Ascending aorta (tissue), 2 donors: ENCODE measurements at regions not wholly inside any gene's neighbourhood (a gene's known extent, or its start where the extent isn't known, plus 50 kb on each side); places are given as distances from the start of the nearest gene placed in this dataset.

Source experiments
- DNase-seq, 2 donors: peaks; one replicate each; pipeline ENCODE4 v3.0.0-alpha.2; 2019; ENCODE audit warnings: low spot score in 2 of 2
- H3K27ac ChIP-seq, 2 donors: fragments of 200-600 bp; sonication (generic); one replicate each; pipeline ENCODE4 v1.5.1; 2016 to 2017; ENCODE audit warnings: mild to moderate bottlenecking in 1 of 2
- H3K27me3 ChIP-seq: fragments of 200-600 bp; sonication (generic); one replicate; pipeline ENCODE4 v1.5.1; 2017
- H3K36me3 ChIP-seq, 2 donors: fragments of 200-600 bp; sonication (generic); one replicate each; pipeline ENCODE4 v1.5.1; 2016
- H3K4me1 ChIP-seq, 2 donors: fragments of 200-600 bp; sonication (generic); one replicate each; pipeline ENCODE4 v1.5.1; 2016 to 2017; ENCODE audit warnings: mild to moderate bottlenecking in 1 of 2
- H3K4me3 ChIP-seq, 2 donors: fragments of 200-600 bp; sonication (generic); one replicate each; pipeline ENCODE4 v1.5.1; 2016 to 2017; ENCODE audit warnings: mild to moderate bottlenecking in 1 of 2
- H3K9me3 ChIP-seq, 2 donors: fragments of 200-600 bp; sonication (generic); one replicate each; pipeline ENCODE4 v1.5.1; 2016
- intact Hi-C: fragments of 100-400 bp; cut with DNase I; formaldehyde crosslinking; loops from one replicate; pipeline ENCODE4 v1.15.1; 2023
- TF ChIP-seq, protein P1 (sequence below), 3 experiments: fragments of 200-600 bp in 2 of 3; fragments of 450-650 bp in 1 of 3; sonication (generic) in 2 of 3; IDR thresholded peaks; one replicate each; pipeline ENCODE4 v1.5.1; 2016 to 2019; ENCODE audit warnings: antibody characterized with exemption in 3 of 3, mild to moderate bottlenecking in 1 of 3, moderate library complexity in 1 of 3

DNA sequence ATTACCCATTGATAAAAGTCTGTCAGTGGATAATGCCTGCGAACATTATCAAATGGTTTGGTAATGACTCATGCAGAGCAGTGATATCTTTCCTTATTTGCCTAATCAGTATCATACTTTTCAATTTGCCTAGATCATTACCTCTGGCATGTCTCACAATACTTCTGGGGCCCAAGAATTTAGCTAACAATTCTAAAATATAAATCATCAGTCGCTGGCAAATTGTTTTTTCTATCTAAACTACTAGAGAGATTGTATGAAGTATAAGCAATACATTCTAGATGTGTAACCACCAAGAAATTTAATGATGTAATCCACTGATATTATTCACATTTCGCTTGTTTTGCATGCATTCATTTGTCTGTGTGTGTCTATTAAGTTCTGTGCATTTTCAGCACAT, 191.2 kb upstream of the CDH19 start:
- no peaks in the 10 kb centered on the region for H3K27me3 ChIP-seq
- H3K36me3 ChIP-seq, result no peaks in the 10 kb centered on the region
- H3K4me1 ChIP-seq, result no peaks in the 10 kb centered on the region
- TF ChIP-seq, protein P1, sequence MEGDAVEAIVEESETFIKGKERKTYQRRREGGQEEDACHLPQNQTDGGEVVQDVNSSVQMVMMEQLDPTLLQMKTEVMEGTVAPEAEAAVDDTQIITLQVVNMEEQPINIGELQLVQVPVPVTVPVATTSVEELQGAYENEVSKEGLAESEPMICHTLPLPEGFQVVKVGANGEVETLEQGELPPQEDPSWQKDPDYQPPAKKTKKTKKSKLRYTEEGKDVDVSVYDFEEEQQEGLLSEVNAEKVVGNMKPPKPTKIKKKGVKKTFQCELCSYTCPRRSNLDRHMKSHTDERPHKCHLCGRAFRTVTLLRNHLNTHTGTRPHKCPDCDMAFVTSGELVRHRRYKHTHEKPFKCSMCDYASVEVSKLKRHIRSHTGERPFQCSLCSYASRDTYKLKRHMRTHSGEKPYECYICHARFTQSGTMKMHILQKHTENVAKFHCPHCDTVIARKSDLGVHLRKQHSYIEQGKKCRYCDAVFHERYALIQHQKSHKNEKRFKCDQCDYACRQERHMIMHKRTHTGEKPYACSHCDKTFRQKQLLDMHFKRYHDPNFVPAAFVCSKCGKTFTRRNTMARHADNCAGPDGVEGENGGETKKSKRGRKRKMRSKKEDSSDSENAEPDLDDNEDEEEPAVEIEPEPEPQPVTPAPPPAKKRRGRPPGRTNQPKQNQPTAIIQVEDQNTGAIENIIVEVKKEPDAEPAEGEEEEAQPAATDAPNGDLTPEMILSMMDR (IDR thresholded peaks at IDR 0.05), result no peak
- intact Hi-C loops, result no loop called here
- DNase-seq, result no peak
- no peaks in the 10 kb centered on the region for H3K9me3 ChIP-seq
- H3K27ac ChIP-seq, result no peak overlapping the region
- no peak overlapping the region for H3K4me3 ChIP-seq

DNA sequence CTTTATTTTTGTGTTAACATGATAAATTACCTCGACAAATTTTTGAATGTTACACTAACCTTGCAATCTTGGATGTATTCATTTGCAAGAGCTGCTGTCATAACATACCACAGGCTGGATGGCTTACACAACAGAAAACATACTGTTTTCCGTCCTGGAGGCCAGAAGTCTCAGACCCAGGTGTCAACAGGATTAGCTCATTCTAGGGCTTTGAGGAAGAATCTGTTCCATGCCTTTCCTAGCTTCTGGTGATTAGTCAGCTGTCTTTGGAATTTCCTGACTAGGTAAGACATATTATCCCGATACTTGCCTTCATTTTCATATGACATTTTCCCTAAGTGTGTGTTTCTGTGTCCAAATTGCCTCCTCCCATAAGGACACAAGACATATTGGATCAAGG, 188.6 kb upstream of the CDH19 start:
- Histone ChIP-seq H3K36me3 (no peaks in the 10 kb centered on the region), H3K9me3 (no peaks in the 10 kb centered on the region), H3K27me3 (no peaks in the 10 kb centered on the region), H3K27ac (no peak overlapping the region), H3K4me3 (no peak overlapping the region), H3K4me1 (no peaks in the 10 kb centered on the region)
- TF ChIP-seq, protein P1 (IDR thresholded peaks at IDR 0.05), result no peak
- intact Hi-C loops, result no loop called here
- DNase-seq, result no peak

DNA sequence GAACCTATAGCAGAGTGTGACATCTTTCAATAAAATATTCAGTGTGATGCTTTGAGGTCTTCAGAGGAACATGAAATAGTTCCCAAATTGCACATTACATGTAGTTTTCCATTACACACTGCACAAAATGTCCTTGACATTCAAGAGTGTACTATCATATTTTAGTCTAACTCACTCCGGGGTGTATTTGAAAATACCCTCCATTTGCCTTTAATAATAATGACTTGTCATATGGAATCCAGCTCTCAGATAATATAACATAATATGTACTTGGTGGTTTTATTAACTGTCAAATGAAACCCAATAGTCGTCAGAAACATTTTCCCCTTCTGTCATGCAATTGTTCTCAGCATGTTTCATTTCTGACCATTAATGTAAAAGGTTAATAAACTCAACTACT, 176.7 kb upstream of the CDH19 start:
- no peaks in the 10 kb centered on the region for H3K4me1 ChIP-seq
- H3K9me3 ChIP-seq, result no peaks in the 10 kb centered on the region
- H3K4me3 ChIP-seq, result no peak overlapping the region
- DNase-seq, result no peak
- intact Hi-C loops, result no loop called here
- H3K27ac ChIP-seq, result no peak overlapping the region
- no peaks in the 10 kb centered on the region for H3K27me3 ChIP-seq
- no peaks in the 10 kb centered on the region for H3K36me3 ChIP-seq
- TF ChIP-seq, protein P1 (IDR thresholded peaks at IDR 0.05), result no peak

DNA sequence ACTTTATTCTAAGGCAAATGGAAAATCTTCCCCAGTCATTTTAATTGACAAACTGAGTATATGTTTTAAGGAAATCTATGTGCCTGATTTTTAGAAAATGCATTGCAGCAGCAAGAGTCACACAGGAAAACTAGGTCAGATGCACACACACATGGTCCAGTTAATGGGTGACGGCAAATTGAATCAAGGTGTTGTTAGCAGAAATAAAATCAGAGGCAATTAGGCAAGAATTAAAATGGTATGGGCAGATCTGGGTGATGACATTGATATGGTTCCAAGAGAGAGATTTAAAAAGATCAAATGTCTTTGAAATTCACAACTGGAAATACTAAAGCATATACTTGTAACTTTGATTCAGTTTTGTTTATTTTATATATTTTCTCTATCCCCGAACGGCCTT, 174.2 kb upstream of the CDH19 start:
- TF ChIP-seq, protein P1 (IDR thresholded peaks at IDR 0.05), result no peak

DNA sequence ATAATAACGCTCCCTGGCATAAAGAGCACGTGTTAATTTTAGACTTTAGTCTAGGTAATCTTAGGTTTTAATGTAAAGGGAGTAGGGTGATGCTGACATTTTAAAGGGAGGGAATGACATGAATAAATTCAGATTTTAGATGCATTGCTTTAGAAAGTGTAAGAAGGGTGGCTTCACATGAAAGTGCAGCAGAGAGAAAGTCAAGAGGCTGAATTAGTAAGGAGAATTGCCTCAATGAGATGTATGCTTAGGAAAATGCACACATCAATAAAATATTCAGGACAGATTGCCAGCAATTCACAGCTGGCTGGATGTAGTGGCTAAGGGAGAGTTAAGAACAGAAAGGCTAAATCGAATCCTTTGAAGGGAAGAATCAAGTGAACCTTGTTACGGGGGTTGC, 165.5 kb upstream of the CDH19 start:
- no peaks in the 10 kb centered on the region for H3K36me3 ChIP-seq
- TF ChIP-seq, protein P1 (IDR thresholded peaks at IDR 0.05), result no peak
- no peaks in the 10 kb centered on the region for H3K9me3 ChIP-seq
- H3K4me3 ChIP-seq, result no peak overlapping the region
- H3K4me1 ChIP-seq, result no peaks in the 10 kb centered on the region
- no peak overlapping the region for H3K27ac ChIP-seq
- no peak for DNase-seq
- H3K27me3 ChIP-seq, result no peaks in the 10 kb centered on the region
- intact Hi-C loops, result no loop called here

More for the DNA sequence above, 174.2 kb upstream of the CDH19 start:
- Histone ChIP-seq H3K36me3 (no peaks in the 10 kb centered on the region), H3K4me3 (no peak overlapping the region), H3K9me3 (no peaks in the 10 kb centered on the region), H3K27me3 (no peaks in the 10 kb centered on the region), H3K27ac (no peak overlapping the region), H3K4me1 (no peaks in the 10 kb centered on the region)
- intact Hi-C loops, result no loop called here
- DNase-seq, result no peak

DNA sequence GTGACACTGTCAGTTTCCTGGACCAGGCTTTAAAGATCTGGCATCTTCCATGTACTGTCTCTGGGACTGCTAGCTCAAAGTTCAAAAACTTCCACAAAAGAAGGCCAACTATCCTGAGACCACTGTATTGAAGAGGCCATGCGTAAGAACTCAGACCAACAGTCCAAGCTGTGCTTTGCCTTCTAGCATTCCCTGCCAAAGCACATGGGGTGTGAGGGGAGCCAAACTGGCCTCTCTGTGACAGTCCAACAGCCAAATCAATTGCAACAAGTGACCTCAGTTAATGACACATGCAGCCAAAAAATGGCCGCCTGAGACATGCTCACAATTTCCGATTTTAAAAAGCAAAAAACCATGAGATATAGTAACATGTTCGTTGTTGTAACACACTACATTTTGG, 160.3 kb upstream of the CDH19 start:
- H3K27me3 ChIP-seq, result no peaks in the 10 kb centered on the region
- H3K4me3 ChIP-seq, result no peak overlapping the region
- no peak overlapping the region for H3K27ac ChIP-seq
- no peaks in the 10 kb centered on the region for H3K36me3 ChIP-seq
- TF ChIP-seq, protein P1 (IDR thresholded peaks at IDR 0.05), result no peak
- DNase-seq, result no peak
- H3K9me3 ChIP-seq, result no peaks in the 10 kb centered on the region
- H3K4me1 ChIP-seq, result no peaks in the 10 kb centered on the region
- intact Hi-C loops, result no loop called here
